BLaER1 (cell line): ENCODE measurements at regions not wholly inside any gene's neighbourhood (a gene's known extent, or its start where the extent isn't known, plus 50 kb on each side); places are given as distances from the start of the nearest gene placed in this dataset.

Source experiments
- H3K27ac ChIP-seq: shearing (Covaris generic); formaldehyde crosslinking; 2 replicates; pipeline ENCODE4 v1.8.1; 2022
- H3K27me3 ChIP-seq: shearing (Covaris generic); formaldehyde crosslinking; 2 replicates; pipeline ENCODE4 v1.8.1; 2022
- H3K36me3 ChIP-seq: shearing (Covaris generic); formaldehyde crosslinking; 2 replicates; pipeline ENCODE4 v1.8.1; 2022
- H3K4me1 ChIP-seq: shearing (Covaris generic); formaldehyde crosslinking; 2 replicates; pipeline ENCODE4 v1.8.1; 2022
- H3K4me2 ChIP-seq: shearing (Covaris generic); formaldehyde crosslinking; 2 replicates; pipeline ENCODE4 v1.8.1; 2022
- H3K4me3 ChIP-seq: shearing (Covaris generic); formaldehyde crosslinking; 2 replicates; pipeline ENCODE4 v1.8.1; 2022
- H3K9ac ChIP-seq: shearing (Covaris generic); formaldehyde crosslinking; 2 replicates; pipeline ENCODE4 v1.8.1; 2022
- H3K9me3 ChIP-seq: shearing (Covaris generic); formaldehyde crosslinking; 2 replicates; pipeline ENCODE4 v1.8.1; 2022
- H4K20me1 ChIP-seq: shearing (Covaris generic); formaldehyde crosslinking; 2 replicates; pipeline ENCODE4 v1.8.1; 2022
- Cebpa-rat ChIP-seq: shearing (Covaris generic); IDR thresholded peaks from 2 replicates; pipeline ENCODE4 v1.8.1; 2022

- Histone ChIP-seq H3K27me3 (no peaks in the 10 kb centered on the region), H3K4me3 (no peak overlapping the region), H4K20me1 (no peaks in the 10 kb centered on the region), H3K27ac (no peak overlapping the region), H3K4me1 (peaks cover 17% of the 10 kb centered on the region), H3K9ac (no peak overlapping the region), H3K36me3 (no peaks in the 10 kb centered on the region), H3K4me2 (no peak overlapping the region; the same call in 1 of the 2 replicates), H3K9me3 (peaks cover 6% of the 10 kb centered on the region)
- no peak for TF ChIP-seq Cebpa-rat
Measured at GRCh38 chr21:33984021-33984481, 68.4 kb upstream of the ATP5PO start.

GRCh38 chr21:33981391-33982101 lies 65.9 kb upstream of the ATP5PO start:
- H3K27ac ChIP-seq: no peak overlapping the region
- TF ChIP-seq Cebpa-rat: no peak
- H3K9ac ChIP-seq: no peak overlapping the region
- H4K20me1 ChIP-seq: no peaks in the 10 kb centered on the region
- no peak overlapping the region for H3K4me2 ChIP-seq
- H3K9me3 ChIP-seq: peaks cover 6% of the 10 kb centered on the region
- H3K27me3 ChIP-seq: no peaks in the 10 kb centered on the region
- H3K4me3 ChIP-seq: no peak overlapping the region
- peaks cover 42% of the 10 kb centered on the region for H3K4me1 ChIP-seq
- H3K36me3 ChIP-seq: no peaks in the 10 kb centered on the region

GRCh38 chr21:33980276-33980916 lies 64.8 kb upstream of the ATP5PO start:
- Histone ChIP-seq H4K20me1 (no peaks in the 10 kb centered on the region), H3K9me3 (peaks cover 6% of the 10 kb centered on the region), H3K4me1 (peaks cover 53% of the 10 kb centered on the region), H3K36me3 (no peaks in the 10 kb centered on the region), H3K4me2 (no peak overlapping the region), H3K27ac (no peak overlapping the region), H3K9ac (no peak overlapping the region), H3K4me3 (no peak overlapping the region), H3K27me3 (no peaks in the 10 kb centered on the region)
- TF ChIP-seq Cebpa-rat: no peak

- H3K36me3 ChIP-seq: no peaks in the 10 kb centered on the region
- H3K4me3 ChIP-seq: no peak overlapping the region
- no peaks in the 10 kb centered on the region for H3K27me3 ChIP-seq
- H3K9ac ChIP-seq: no peak overlapping the region
- H3K27ac ChIP-seq: no peak overlapping the region
- TF ChIP-seq Cebpa-rat: no peak
- H4K20me1 ChIP-seq: no peaks in the 10 kb centered on the region
- peaks cover 55% of the 10 kb centered on the region for H3K4me1 ChIP-seq
- peak overlapping the region; percentile 92 for H3K4me2 ChIP-seq
- peaks cover 6% of the 10 kb centered on the region for H3K9me3 ChIP-seq
Measured at GRCh38 chr21:33978585-33978984, 63.0 kb upstream of the ATP5PO start.

GRCh38 chr21:33977721-33978369 lies 62.2 kb upstream of the ATP5PO start:
- no peak for TF ChIP-seq Cebpa-rat
- H3K4me1 ChIP-seq: peaks cover 55% of the 10 kb centered on the region
- H3K27me3 ChIP-seq: no peaks in the 10 kb centered on the region
- peaks cover 6% of the 10 kb centered on the region for H3K9me3 ChIP-seq
- no peaks in the 10 kb centered on the region for H4K20me1 ChIP-seq
- H3K36me3 ChIP-seq: no peaks in the 10 kb centered on the region
- peak overlapping the region; percentile 92 for H3K4me2 ChIP-seq
- peak overlapping the region; percentile 68 for H3K9ac ChIP-seq
- H3K4me3 ChIP-seq: no peak overlapping the region
- peak overlapping the region; percentile 82 for H3K27ac ChIP-seq

- H4K20me1 ChIP-seq: no peaks in the 10 kb centered on the region
- H3K4me1 ChIP-seq: peaks cover 55% of the 10 kb centered on the region
- peak overlapping the region; percentile 82 for H3K27ac ChIP-seq
- H3K27me3 ChIP-seq: no peaks in the 10 kb centered on the region
- H3K4me2 ChIP-seq: peak overlapping the region; percentile 92
- H3K36me3 ChIP-seq: no peaks in the 10 kb centered on the region
- H3K9me3 ChIP-seq: peaks cover 6% of the 10 kb centered on the region
- H3K9ac ChIP-seq: peak overlapping the region; percentile 68
- TF ChIP-seq Cebpa-rat: no peak
- 0 out of 2 replicates have a peak overlapping the region, but pooled peaks have one; percentile 49 for H3K4me3 ChIP-seq
Measured at GRCh38 chr21:33977017-33977720, 61.6 kb upstream of the ATP5PO start.

- Histone ChIP-seq H4K20me1 (no peaks in the 10 kb centered on the region), H3K4me1 (peaks cover 55% of the 10 kb centered on the region), H3K9me3 (peaks cover 6% of the 10 kb centered on the region), H3K27ac (peak overlapping the region; percentile 82), H3K4me3 (peak overlapping the region; percentile 49; the same call in 1 of the 2 replicates), H3K36me3 (no peaks in the 10 kb centered on the region), H3K9ac (peak overlapping the region; percentile 68), H3K4me2 (peak overlapping the region; percentile 92), H3K27me3 (no peaks in the 10 kb centered on the region)
- no peak for TF ChIP-seq Cebpa-rat
Measured at GRCh38 chr21:33976082-33977016, 60.7 kb upstream of the ATP5PO start.

GRCh38 chr21:33975548-33976081 lies 60.0 kb upstream of the ATP5PO start:
- Histone ChIP-seq H3K36me3 (no peaks in the 10 kb centered on the region), H3K9ac (peak overlapping the region; percentile 68), H4K20me1 (no peaks in the 10 kb centered on the region), H3K4me2 (peak overlapping the region; percentile 92), H3K9me3 (peaks cover 4% of the 10 kb centered on the region), H3K27me3 (no peaks in the 10 kb centered on the region), H3K27ac (peak overlapping the region; percentile 82), H3K4me1 (peaks cover 55% of the 10 kb centered on the region), H3K4me3 (peak overlapping the region; percentile 49; the same call in 1 of the 2 replicates)
- no peak for TF ChIP-seq Cebpa-rat
